CD14-positive monocyte (primary cell): ENCODE measurements at regions not wholly inside any gene's neighbourhood (a gene's known extent, or its start where the extent isn't known, plus 50 kb on each side); places are given as distances from the start of the nearest gene placed in this dataset.
A peak's percentile ranks its signal among the peaks of the same experiment; 100 is the strongest.

ENCODE experiments used
- DNase-seq, 3 donors: peaks; one replicate each; pipeline ENCODE4 v3.0.0-alpha.2; 2011 to 2022
- H2AFZ ChIP-seq: 2 replicates; pipeline ENCODE4 v1.6.0; 2012; ENCODE audit warnings: mild to moderate bottlenecking, low read depth, low read length, inconsistent platforms; ENCODE audit not compliant: insufficient read depth, poor library complexity, severe bottlenecking
- H3K27ac ChIP-seq, 2 donors: 1 replicate in 1 of 2; 2 replicates in 1 of 2; pipeline ENCODE4 v1.5.1; 2012 to 2013; ENCODE audit warnings: low read length in 2 of 2, control low read depth in 1 of 2, inconsistent platforms in 1 of 2, low read depth in 1 of 2, mild to moderate bottlenecking in 1 of 2
- H3K27me3 ChIP-seq, 2 donors: one replicate each; pipeline versions ENCODE4 v1.6.0 to v1.6.1; 2011 to 2013; ENCODE audit warnings: low read length in 2 of 2; ENCODE audit not compliant: control insufficient read depth in 2 of 2, insufficient read depth in 2 of 2
- H3K36me3 ChIP-seq, 2 donors: replicated peaks in 1 of 2; 1 replicate in 1 of 2; 2 replicates in 1 of 2; pipeline versions ENCODE4 v1.5.1 to v1.6.1; 2012 to 2013; ENCODE audit warnings: low read length in 2 of 2, control low read depth in 1 of 2, inconsistent platforms in 1 of 2, mild to moderate bottlenecking in 1 of 2; ENCODE audit not compliant: insufficient read depth in 2 of 2, control insufficient read depth in 1 of 2
- H3K4me1 ChIP-seq, 2 donors: 1 replicate in 1 of 2; 2 replicates in 1 of 2; pipeline versions ENCODE4 v1.5.1 to v1.6.1; 2012 to 2013; ENCODE audit warnings: low read length in 2 of 2, control low read depth in 1 of 2, inconsistent platforms in 1 of 2, mild to moderate bottlenecking in 1 of 2, moderate library complexity in 1 of 2; ENCODE audit not compliant: insufficient read depth in 2 of 2, control insufficient read depth in 1 of 2
- H3K4me2 ChIP-seq: replicated peaks from 2 replicates; pipeline ENCODE3; 2012; ENCODE audit warnings: low read length, moderate library complexity, mild to moderate bottlenecking; ENCODE audit not compliant: poor library complexity, severe bottlenecking; ENCODE audit errors: extremely low read depth
- H3K4me3 ChIP-seq, 3 experiments: fragments of 200-600 bp in 1 of 3; sonication (generic) in 1 of 3; replicated peaks in 1 of 3; 1 replicate in 2 of 3; 2 replicates in 1 of 3; pipeline ENCODE4 v1.5.1; 2011 to 2013; ENCODE audit warnings: low read length in 3 of 3, mild to moderate bottlenecking in 3 of 3, control low read depth in 2 of 3, low read depth in 2 of 3, inconsistent platforms in 1 of 3, moderate library complexity in 1 of 3
- H3K79me2 ChIP-seq: 2 replicates; pipeline ENCODE4 v1.6.0; 2012; ENCODE audit warnings: mild to moderate bottlenecking, control low read depth, inconsistent platforms, low read length, moderate library complexity; ENCODE audit not compliant: insufficient read depth
- H3K9ac ChIP-seq: 2 replicates; pipeline ENCODE4 v1.6.0; 2017; ENCODE audit warnings: low read length, mild to moderate bottlenecking; ENCODE audit not compliant: insufficient read depth, poor library complexity, severe bottlenecking
- H3K9me3 ChIP-seq, 2 donors: replicated peaks in 1 of 2; 1 replicate in 1 of 2; 2 replicates in 1 of 2; pipeline versions ENCODE4 v1.5.1 to v1.6.1; 2012 to 2013; ENCODE audit warnings: low read length in 2 of 2, control low read depth in 1 of 2; ENCODE audit not compliant: control insufficient read depth in 1 of 2, insufficient read depth in 1 of 2
- H4K20me1 ChIP-seq: 2 replicates; pipeline ENCODE4 v1.6.0; 2012; ENCODE audit warnings: mild to moderate bottlenecking, low read length, control low read depth, moderate library complexity; ENCODE audit not compliant: insufficient read depth
- H3K27ac Mint-ChIP-seq, 7 donors: one replicate each; pipeline ENCODE4 v1.8.0; 2020; ENCODE audit warnings: mild to moderate bottlenecking in 7 of 7, mixed read lengths in 7 of 7, moderate library complexity in 6 of 7, inconsistent platforms in 2 of 7
- H3K27me3 Mint-ChIP-seq, 3 donors: one replicate each; pipeline ENCODE4 v1.8.0; 2021 to 2022; ENCODE audit warnings: low read depth in 3 of 3, mild to moderate bottlenecking in 3 of 3, mixed read lengths in 3 of 3, moderate library complexity in 3 of 3, inconsistent platforms in 1 of 3
- H3K36me3 Mint-ChIP-seq, 2 donors: one replicate each; pipeline ENCODE4 v1.8.0; 2020; ENCODE audit warnings: mixed read lengths in 2 of 2, inconsistent platforms in 1 of 2, mild to moderate bottlenecking in 1 of 2
- H3K4me1 Mint-ChIP-seq: one replicate; pipeline ENCODE4 v1.8.0; 2020; ENCODE audit warnings: mild to moderate bottlenecking, mixed read lengths
- H3K4me3 Mint-ChIP-seq, 2 donors: one replicate each; pipeline ENCODE4 v1.8.0; 2020; ENCODE audit warnings: mild to moderate bottlenecking in 2 of 2, mixed read lengths in 2 of 2, moderate library complexity in 1 of 2
- H3K9me3 Mint-ChIP-seq, 7 donors: one replicate each; pipeline ENCODE4 v1.8.0; 2020 to 2022; ENCODE audit warnings: mixed read lengths in 7 of 7, mild to moderate bottlenecking in 6 of 7, moderate library complexity in 6 of 7, inconsistent platforms in 2 of 7
- CTCF ChIP-seq: fragments of 200-600 bp; IDR thresholded peaks from one replicate; pipeline ENCODE4 v1.8.0; 2022; ENCODE audit warnings: antibody characterized with exemption, mild to moderate bottlenecking
- WGBS: methylation state at CpG from one replicate; pipeline ENCODE4 v1.1.5; 2013; ENCODE audit warnings: missing lambda C conversion rate; ENCODE audit not compliant: insufficient coverage; 5-methylcytosine and 5-hydroxymethylcytosine counted together
- intact Hi-C, 2 donors: fragments of 100-400 bp; cut with micrococcal nuclease; formaldehyde crosslinking; loops; one replicate each; pipeline versions ENCODE4 v1.15.0 to v1.15.1; 2023

GRCh38 chr3:186458306-186459107, 85.7 kb downstream of the CRYGS start:
- H3K9me3 Mint-ChIP-seq, result no peaks in the 10 kb centered on the region
- TF ChIP-seq CTCF, result no peak
- no CpG with 5 or more reads among the region's 6 CpGs for WGBS
- H3K9me3 ChIP-seq, result no peaks in the 10 kb centered on the region
- peaks cover 2 to 7% (median 4%) of the 10 kb centered on the region in 3 donors for H3K27me3 Mint-ChIP-seq
- H3K4me2 ChIP-seq, result no peak overlapping the region
- H3K36me3 ChIP-seq, result no peaks in the 10 kb centered on the region
- no peak overlapping the region for H2AFZ ChIP-seq
- H3K4me1 ChIP-seq, result no peaks in the 10 kb centered on the region
- H3K9ac ChIP-seq, result no peak overlapping the region
- H3K27me3 ChIP-seq, result no peaks in the 10 kb centered on the region
- no peak overlapping the region for H3K27ac ChIP-seq
- intact Hi-C loops, result no loop called here
- H3K79me2 ChIP-seq, result no peaks in the 10 kb centered on the region
- H3K36me3 Mint-ChIP-seq, result no peaks in the 10 kb centered on the region
- no peaks in the 10 kb centered on the region for H3K4me1 Mint-ChIP-seq
- no peak overlapping the region for H3K4me3 Mint-ChIP-seq
- no peak for DNase-seq
- H3K4me3 ChIP-seq, result no peak overlapping the region
- no peak overlapping the region for H3K27ac Mint-ChIP-seq
- H4K20me1 ChIP-seq, result no peaks in the 10 kb centered on the region

- Histone ChIP-seq H3K4me3 (no peak overlapping the region), H3K79me2 (no peaks in the 10 kb centered on the region), H3K9ac (no peak overlapping the region), H3K27ac (no peak overlapping the region), H3K36me3 (no peaks in the 10 kb centered on the region), H2AFZ (no peak overlapping the region), H3K4me2 (no peak overlapping the region), H3K4me1 (no peaks in the 10 kb centered on the region), H3K27me3 (no peaks in the 10 kb centered on the region), H3K9me3 (no peaks in the 10 kb centered on the region), H4K20me1 (no peaks in the 10 kb centered on the region)
- Mint-ChIP-seq H3K4me1 (no peaks in the 10 kb centered on the region), H3K4me3 (no peak overlapping the region), H3K27me3 (peaks cover 2 to 5% (median 4%) of the 10 kb centered on the region in 3 donors), H3K36me3 (no peaks in the 10 kb centered on the region), H3K9me3 (no peaks in the 10 kb centered on the region), H3K27ac (peak overlapping the region in 1 of 7 donors; percentile 35)
- 96% methylated on average over 2 of the region's 5 CpGs for WGBS
- intact Hi-C loops, result no loop called here
- TF ChIP-seq CTCF, result no peak
- no peak for DNase-seq
Measured at GRCh38 chr3:186457236-186457635, 86.9 kb downstream of the CRYGS start.
